ENCODE measurements at regions not wholly inside any gene's neighbourhood (a gene's known extent, or its start where the extent isn't known, plus 50 kb on each side); places are given as distances from the start of the nearest gene placed in this dataset.

GRCh38 chr3:16721494-16721893 lies 116.3 kb upstream of the DAZL start:
- in situ Hi-C loops (cut with MboI; ENCODE audit: low sequenced_read_pairs): no loop called here

More at GRCh38 chr3:16721494-16721893, 116.3 kb upstream of the DAZL start:
- Histone ChIP-seq H3K36me3 (ENCODE audit: control insufficient read depth, insufficient read depth, low read length) (no peaks in the 10 kb centered on the region), H3K79me1 (ENCODE audit: low read depth in 1 of 2, low read length in 2 of 2) (no peaks in the 10 kb centered on the region), H2AK5ac (ENCODE audit: low read depth, low read length) (no peak overlapping the region), H2BK120ac (ENCODE audit: low read depth, low read length) (no peak overlapping the region), H4K20me1 (ENCODE audit: insufficient read depth, low read length) (no peaks in the 10 kb centered on the region), H3K27me3 (ENCODE audit: control insufficient read depth, insufficient read depth, low read length) (no peaks in the 10 kb centered on the region), H3K4me1 (ENCODE audit: control insufficient read depth, insufficient read depth, low read length) (no peaks in the 10 kb centered on the region), H4K5ac (ENCODE audit: low read depth, low read length) (no peak overlapping the region), H3K9ac (ENCODE audit: low read depth, low read length) (no peak overlapping the region), H3K56ac (ENCODE audit: extremely low read depth, insufficient read depth, low read length) (no peak overlapping the region), H3K18ac (ENCODE audit: low read depth, low read length) (no peak overlapping the region), H3K4me2 (ENCODE audit: low read depth, low read length) (no peak overlapping the region), H4K91ac (ENCODE audit: insufficient read depth, low read depth, low read length) (no peak overlapping the region), H3K4me3 (ENCODE audit: insufficient read depth, low read depth, low read length) (no peak overlapping the region), H2AFZ (replicated peaks; ENCODE audit: low read length, poor library complexity) (no peak overlapping the region), H2AK9ac (replicated peaks; ENCODE audit: low read depth, low read length, poor library complexity) (no peak overlapping the region), H3K27ac (ENCODE audit: insufficient read depth, low read length) (no peak overlapping the region), H2BK20ac (ENCODE audit: low read depth, low read length) (no peak overlapping the region), H2BK15ac (ENCODE audit: low read depth, low read length) (no peak overlapping the region), H3K14ac (replicated peaks; ENCODE audit: low read depth, low read length) (no peak overlapping the region), H3K4ac (ENCODE audit: low read depth, low read length) (no peak overlapping the region), H2BK5ac (ENCODE audit: low read depth, low read length, poor library complexity, severe bottlenecking) (no peak overlapping the region), H4K8ac (ENCODE audit: low read depth in 2 of 2, low read length in 2 of 2) (no peak overlapping the region), H3K23ac (ENCODE audit: low read depth, low read length) (no peak overlapping the region), H3K9me1 (ENCODE audit: insufficient read depth, low read length) (no peaks in the 10 kb centered on the region), H3K9me3 (ENCODE audit: control insufficient read depth, insufficient read depth, low read length) (no peaks in the 10 kb centered on the region)
- WGBS, 2 experiments (ENCODE audit: extremely low coverage in 2 of 2, insufficient read length in 1 of 2): no CpG with 5 or more reads among the region's 3 CpGs
- dilution Hi-C loops (cut with HindIII; ENCODE audit: low sequenced_read_pairs, unreplicated experiment) (no loop called here), intact Hi-C loops (cut with micrococcal nuclease) (no loop called here)
- CTCF ChIA-PET: no interaction called here
- no TSS peak for BruUV-seq (replicated peaks)
- no peak for TF ChIP-seq CTCF (conservative IDR thresholded peaks at IDR 0.05; ENCODE audit: low read depth, low read length)
- TF ChIP-seq RFX5 (IDR thresholded peaks at IDR 0.05; ENCODE audit: low read depth, low read length): no peak
- TF ChIP-seq POLR2A (IDR thresholded peaks at IDR 0.05; ENCODE audit: low read depth, low read length): no peak
- ATAC-seq (ENCODE audit: low read depth): no peak
- DNase-seq: no peak
- POLR2A ChIA-PET (ENCODE audit: unreplicated experiment): no interaction called here

Data from IMR-90 (cell line).